Cerebellar cortex (tissue), 1 donor: ENCODE measurements at regions not wholly inside any gene's neighbourhood (a gene's known extent, or its start where the extent isn't known, plus 50 kb on each side); places are given as distances from the start of the nearest gene placed in this dataset.
"Not testable (repeated sequence)": the region's sequence is repeated elsewhere in the genome, so short reads cannot be mapped to it uniquely, and the experiment has no call there.

Experiments used
- DNase-seq: peaks from one replicate; pipeline ENCODE4 v3.0.0-alpha.2; 2015; ENCODE audit warnings: low spot score

- DNase-seq: not testable (repeated sequence)
These were observed 52.8 kb downstream of the FOXD4L6 start for GRCh38 chr9:41075671-41076070.

- DNase-seq: not testable (repeated sequence)
These were observed 54.0 kb downstream of the FOXD4L6 start for GRCh38 chr9:41074356-41074942.

GRCh38 chr9:41073471-41074243, 54.8 kb downstream of the FOXD4L6 start:
- DNase-seq: not testable (repeated sequence)

- DNase-seq: not testable (repeated sequence)
These were observed 64.2 kb downstream of the FOXD4L6 start for GRCh38 chr9:41064125-41064795.

- DNase-seq: not testable (repeated sequence)
These were observed 65.2 kb downstream of the FOXD4L6 start for GRCh38 chr9:41063243-41063642.

DNA sequence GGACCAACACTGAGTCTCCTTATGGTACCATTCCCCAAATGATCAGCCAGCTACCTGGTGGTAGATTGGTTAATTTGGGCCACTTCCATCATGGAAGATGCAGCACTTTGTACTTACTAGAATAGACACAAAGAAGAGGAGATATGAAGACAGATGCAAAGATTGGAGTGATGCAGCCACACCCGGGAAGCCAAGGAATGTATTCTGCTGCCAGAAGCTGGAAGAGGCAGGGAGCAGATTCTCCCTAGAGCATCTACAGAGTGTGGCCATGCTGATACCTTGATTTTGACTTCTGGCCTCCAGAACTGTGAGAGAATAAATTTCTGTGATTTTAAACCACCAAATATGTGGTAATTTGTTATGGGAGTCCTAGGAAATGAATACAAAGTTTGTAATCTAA, 68.9 kb downstream of the FOXD4L6 start:
- not testable (repeated sequence) for DNase-seq

DNA sequence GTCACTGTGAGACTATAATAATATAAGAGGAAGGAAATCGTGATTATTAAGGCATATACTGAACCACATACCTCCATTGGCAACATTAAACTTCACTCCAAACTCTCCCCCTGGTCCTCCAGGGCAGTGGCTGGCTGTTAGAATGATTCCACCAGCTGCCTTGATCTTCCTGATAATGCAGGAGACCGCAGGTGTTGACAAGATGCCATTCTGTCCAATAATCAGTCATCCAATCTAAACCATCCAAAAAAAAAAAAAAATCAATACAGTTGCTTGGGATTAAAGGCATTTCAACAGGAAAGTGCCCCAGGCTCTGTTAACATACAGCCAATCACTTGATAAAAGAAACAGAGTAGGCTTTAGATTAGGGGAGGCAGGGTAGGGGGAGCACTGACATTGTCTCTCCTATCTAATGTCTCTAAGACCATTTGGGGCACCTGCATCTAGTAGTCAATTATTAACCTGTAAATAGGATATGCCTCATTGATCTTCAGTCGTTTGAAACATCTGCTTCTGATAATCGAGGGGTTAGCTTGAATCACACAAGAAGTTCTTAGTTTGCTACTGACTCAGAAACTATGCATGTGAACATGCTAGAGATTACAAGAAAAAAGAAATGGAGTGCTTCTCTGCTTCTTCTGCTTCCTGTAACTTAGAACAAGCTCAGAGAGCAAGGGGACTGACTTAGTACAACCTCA, 74.7 kb downstream of the FOXD4L6 start:
- not testable (repeated sequence) for DNase-seq

DNA sequence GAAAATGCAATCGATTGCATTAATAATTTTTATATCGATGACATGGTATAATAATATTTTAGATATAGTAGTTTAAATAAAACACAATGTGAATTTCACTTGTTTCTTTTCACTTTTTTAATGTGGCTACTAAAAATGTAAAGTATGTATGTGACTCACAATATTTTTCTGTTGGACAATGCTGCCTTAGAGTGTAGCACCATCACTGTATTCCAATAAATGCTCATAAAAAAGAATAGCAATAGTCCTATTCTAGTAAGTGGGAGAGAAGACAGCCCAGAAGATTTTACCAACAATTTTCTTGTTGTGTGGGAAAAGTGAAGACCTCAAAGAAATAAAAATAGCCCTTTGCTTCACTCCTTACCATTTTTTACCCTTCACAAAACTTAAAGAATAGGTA, 79.8 kb downstream of the FOXD4L6 start:
- not testable (repeated sequence) for DNase-seq

DNA sequence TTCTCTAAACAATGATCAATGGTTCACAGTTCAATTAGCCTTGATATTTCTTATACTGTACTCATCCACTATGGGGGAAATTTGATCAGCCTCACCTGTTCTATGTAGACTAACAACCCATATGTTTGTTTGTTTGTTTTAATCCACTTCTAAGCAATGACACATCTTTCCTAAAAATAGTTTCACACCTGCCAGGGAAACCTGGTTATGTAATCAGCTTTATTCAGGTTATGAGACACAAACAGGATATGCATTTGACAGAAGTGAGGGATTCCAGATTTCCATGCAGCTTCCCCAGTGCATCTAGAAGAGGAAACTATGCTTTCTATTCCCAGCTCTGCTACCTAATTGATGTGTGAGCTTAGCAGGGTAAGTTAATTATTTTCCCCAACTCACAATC, 80.7 kb downstream of the FOXD4L6 start:
- peak; percentile 36 for DNase-seq

GRCh38 chr9:41044930-41045329, 83.6 kb downstream of the FOXD4L6 start:
- not testable (repeated sequence) for DNase-seq

DNA sequence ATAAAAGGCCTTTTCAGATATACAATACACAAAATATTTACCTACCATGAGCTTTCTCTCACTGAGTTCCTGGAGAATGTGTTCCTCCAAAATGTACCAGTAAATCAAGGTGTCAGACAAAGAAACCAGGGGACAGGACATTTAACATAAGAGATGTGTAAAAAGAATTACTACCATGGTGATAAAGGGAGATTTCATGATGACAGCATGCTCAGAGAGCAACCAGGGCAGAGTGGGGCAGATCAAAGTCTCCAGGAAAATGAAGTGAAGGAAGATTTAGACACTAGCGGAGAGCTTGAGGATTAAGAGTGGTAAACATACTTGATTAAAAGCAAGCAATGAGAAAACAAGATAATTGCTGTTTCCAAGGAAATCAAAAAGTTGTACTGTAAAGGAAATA, 85.0 kb downstream of the FOXD4L6 start:
- DNase-seq: not testable (repeated sequence)

- DNase-seq: not testable (repeated sequence)
These were observed 86.4 kb downstream of the FOXD4L6 start for GRCh38 chr9:41042111-41042510.

GRCh38 chr9:41040705-41041342, 87.7 kb downstream of the FOXD4L6 start:
- not testable (repeated sequence) for DNase-seq

DNA sequence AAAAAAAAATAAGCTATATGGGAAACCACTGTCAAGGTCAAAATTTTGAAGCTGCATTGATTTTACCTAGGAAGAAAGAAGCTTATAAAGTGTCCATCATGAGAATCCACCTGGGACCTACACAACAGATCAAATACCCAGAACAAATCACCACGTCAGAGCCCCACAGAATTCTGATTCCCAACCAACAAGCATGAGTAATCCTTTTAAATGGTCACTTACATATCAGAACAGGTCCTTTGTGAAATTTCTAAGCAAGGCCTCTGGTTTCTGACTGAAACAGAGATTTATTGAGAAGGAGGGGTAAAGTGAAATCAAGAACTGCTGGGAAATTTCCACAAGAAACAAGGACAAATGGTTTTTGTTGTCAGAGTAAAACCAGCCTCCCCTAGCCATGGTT, 93.2 kb downstream of the FOXD4L6 start:
- not testable (repeated sequence) for DNase-seq

GRCh38 chr9:41034699-41035197, 93.7 kb downstream of the FOXD4L6 start:
- DNase-seq: not testable (repeated sequence)

GRCh38 chr9:41033877-41034276, 94.6 kb downstream of the FOXD4L6 start:
- DNase-seq: not testable (repeated sequence)

DNA sequence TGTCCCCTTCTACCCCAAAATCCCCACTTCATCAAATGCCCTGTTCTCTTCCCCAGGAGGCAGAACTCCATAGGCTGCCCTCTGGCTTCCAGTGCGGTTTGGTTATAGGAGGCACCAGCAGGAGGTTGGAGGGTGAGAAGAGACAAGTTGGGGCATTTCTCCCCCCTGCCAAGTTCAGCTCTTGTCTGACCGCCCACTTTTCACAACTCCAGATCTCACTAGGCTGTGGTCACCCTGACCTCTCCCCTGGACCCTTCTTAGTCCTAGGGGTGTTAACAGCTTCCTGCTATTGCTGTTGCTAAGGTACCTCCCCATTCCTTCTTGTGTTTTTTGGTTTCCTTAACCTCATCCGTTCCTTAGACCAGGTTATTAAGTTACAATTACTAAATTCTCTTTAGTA, 95.1 kb downstream of the FOXD4L6 start:
- DNase-seq: not testable (repeated sequence)

DNA sequence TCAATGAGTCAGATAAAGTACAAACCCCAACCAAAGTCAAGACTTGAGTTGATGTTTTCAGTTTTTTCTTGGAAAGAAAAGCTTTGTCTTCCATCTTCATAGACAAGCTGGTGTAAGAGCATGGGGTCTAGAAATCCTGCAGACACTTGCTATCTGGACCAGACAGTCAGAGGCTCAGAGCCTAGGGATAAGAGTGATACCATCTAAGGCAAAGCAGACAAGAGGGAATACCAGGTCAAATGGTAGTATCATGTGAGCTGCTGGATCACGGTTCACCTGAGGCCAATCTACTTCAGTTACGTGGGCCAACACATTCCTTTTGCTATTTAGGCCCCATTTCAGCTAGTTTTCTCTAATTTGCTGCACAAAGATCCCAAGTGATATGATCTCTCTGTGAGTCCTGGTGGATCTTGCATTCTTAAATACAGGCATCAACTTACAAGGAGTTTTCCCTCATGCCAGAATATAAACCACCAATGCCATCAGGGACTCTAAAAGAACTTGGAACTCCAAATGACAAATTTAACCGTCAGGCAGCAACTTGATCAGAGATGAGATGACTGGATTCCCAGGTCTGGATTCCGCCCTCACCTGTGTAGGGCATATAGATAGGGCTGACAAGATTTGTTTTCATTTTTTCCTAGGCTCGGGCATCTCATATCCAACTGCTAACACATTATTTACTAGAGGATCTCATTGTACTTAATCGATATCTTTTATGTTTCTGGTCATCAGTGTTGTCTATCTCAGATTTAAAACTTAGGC, 101.4 kb downstream of the FOXD4L6 start:
- not testable (repeated sequence) for DNase-seq

- not testable (repeated sequence) for DNase-seq
These were observed 106.1 kb downstream of the FOXD4L6 start for GRCh38 chr9:41022365-41022764.

- not testable (repeated sequence) for DNase-seq
These were observed 108.5 kb downstream of the FOXD4L6 start for GRCh38 chr9:41019858-41020562.
